ENCODE measurements at regions not wholly inside any gene's neighbourhood (a gene's known extent, or its start where the extent isn't known, plus 50 kb on each side); places are given as distances from the start of the nearest gene placed in this dataset.

- peaks cover 0 to 2% of the 10 kb centered on the region in 2 experiments; a peak in 1 of 4 replicates for H3K9me3 ChIP-seq (ENCODE audit: insufficient read depth in 2 of 2, low read depth in 1 of 2, low read length in 1 of 2)
- peak overlapping the region; percentile 53; the same call in 1 of the 2 replicates for H2AK5ac ChIP-seq (ENCODE audit: low read depth, low read length)
- TF ChIP-seq JUN (IDR thresholded peaks at IDR 0.05; ENCODE audit: low read depth, low read length) (no peak), YY1 (IDR thresholded peaks at IDR 0.05; ENCODE audit: low read depth, low read length) (no peak), JUND (IDR thresholded peaks at IDR 0.05; ENCODE audit: low read length) (no peak), ASH2L (IDR thresholded peaks at IDR 0.05; ENCODE audit: low read length) (no peak), CBX5 (IDR thresholded peaks at IDR 0.05; ENCODE audit: low read depth, low read length) (no peak), POU5F1 (IDR thresholded peaks at IDR 0.05; ENCODE audit: low read depth, low read length) (no peak)
- TF ChIP-seq, protein P1, sequence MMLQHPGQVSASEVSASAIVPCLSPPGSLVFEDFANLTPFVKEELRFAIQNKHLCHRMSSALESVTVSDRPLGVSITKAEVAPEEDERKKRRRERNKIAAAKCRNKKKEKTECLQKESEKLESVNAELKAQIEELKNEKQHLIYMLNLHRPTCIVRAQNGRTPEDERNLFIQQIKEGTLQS (IDR thresholded peaks at IDR 0.05; ENCODE audit: insufficient read depth, low read depth, low read length), result no peak
- H3K4me1 ChIP-seq (replicated peaks in 1 of 4; ENCODE audit: control insufficient read depth in 3 of 4, insufficient read depth in 4 of 4, low read length in 3 of 4), result peaks cover 0 to 7% (median 4%) of the 10 kb centered on the region in 4 experiments; a peak in 2 of 7 replicates
- no peak overlapping the region for H4K8ac ChIP-seq (ENCODE audit: extremely low read depth, insufficient read depth, low read length)
- H3K56ac ChIP-seq (replicated peaks; ENCODE audit: insufficient read length, low read depth, low read length), result no peak overlapping the region
- no peaks in the 10 kb centered on the region for H3K79me1 ChIP-seq (ENCODE audit: low read depth, low read length)
- no peak overlapping the region for H3K14ac ChIP-seq (ENCODE audit: insufficient read length)
- H3K4me3 ChIP-seq (ENCODE audit: extremely low read depth in 1 of 4, insufficient read depth in 2 of 4, low read depth in 3 of 4, low read length in 4 of 4), result no peak overlapping the region
- no peak overlapping the region for H3K4ac ChIP-seq (replicated peaks; ENCODE audit: insufficient read length, low read depth, low read length)
- peaks cover 22 to 76% (median 53%) of the 10 kb centered on the region in 4 experiments for H3K27me3 ChIP-seq (replicated peaks in 1 of 4; ENCODE audit: control insufficient read depth in 3 of 4, extremely low read depth in 1 of 4, insufficient read depth in 3 of 4, low read length in 3 of 4)
- FAIRE-seq (no peak), DNase-seq (ENCODE audit: low read depth in 1 of 2, low spot score in 2 of 2) (no peak)
- no peak overlapping the region for H2BK20ac ChIP-seq (ENCODE audit: low read length)
- no peak overlapping the region for H3K27ac ChIP-seq (ENCODE audit: low read depth, low read length)
- no peaks in the 10 kb centered on the region for H4K20me1 ChIP-seq (replicated peaks in 1 of 2; ENCODE audit: control insufficient read depth in 1 of 2, insufficient read depth in 2 of 2, low read length in 2 of 2)
- H3K4me2 ChIP-seq (ENCODE audit: insufficient read depth in 1 of 2, low read depth in 2 of 2, low read length in 2 of 2), result no peak overlapping the region
- H4K91ac ChIP-seq (replicated peaks; ENCODE audit: insufficient read length, low read length), result no peak overlapping the region
- no peaks in the 10 kb centered on the region; the same call in 1 of the 2 replicates for H3K23me2 ChIP-seq (ENCODE audit: low read depth, low read length)
- ChIA-PET POLR2A (ENCODE audit: partially characterized antibody) (no interaction called here), CTCF (ENCODE audit: partially characterized antibody) (interaction anchor here (0.9 to 1.2 kb wide), 3 partner anchors 14 to 83 kb away, joined by 3 to 5 read pairs (median 5); no protein-coding TSS in a partner anchor)
- H2BK15ac ChIP-seq (ENCODE audit: low read length), result no peak overlapping the region
- H3K79me2 ChIP-seq (ENCODE audit: control insufficient read depth in 1 of 2, insufficient read depth in 2 of 2, low read length in 2 of 2), result no peaks in the 10 kb centered on the region
- H2AFZ ChIP-seq (ENCODE audit: low read length), result no peak overlapping the region
- H4K5ac ChIP-seq (ENCODE audit: insufficient read length, low read depth, low read length), result no peak overlapping the region
- H3K23ac ChIP-seq (ENCODE audit: insufficient read length), result no peak overlapping the region
- no peak overlapping the region for H3K18ac ChIP-seq (ENCODE audit: extremely low read depth, low read length)
- H3K9ac ChIP-seq (replicated peaks in 1 of 4; ENCODE audit: extremely low read depth in 1 of 4, low read depth in 3 of 4, low read length in 3 of 4), result no peak overlapping the region
- H2BK12ac ChIP-seq (ENCODE audit: low read depth, low read length), result no peak overlapping the region
- H2BK120ac ChIP-seq (replicated peaks; ENCODE audit: low read depth, low read length), result no peak overlapping the region
- no peak overlapping the region for H2BK5ac ChIP-seq (ENCODE audit: low read depth, low read length)
- H3K36me3 ChIP-seq (ENCODE audit: control insufficient read depth in 2 of 4, insufficient read depth in 4 of 4, low read length in 3 of 4), result no peaks in the 10 kb centered on the region
- 89 to 100% methylated on average over 4 to 16 of the region's 16 CpGs for WGBS, 2 experiments (ENCODE audit: extremely low coverage in 1 of 2, insufficient coverage in 1 of 2, insufficient read length in 1 of 2, insufficient replicate concordance in 2 of 2, low coverage in 1 of 2, low lambda C conversion rate in 2 of 2, missing lambda C conversion rate in 1 of 2)
These were observed 121.2 kb upstream of the VPREB1 start for GRCh38 chr22:22123118-22123959.
